Keratinocyte (primary cell): ENCODE measurements at regions not wholly inside any gene's neighbourhood (a gene's known extent, or its start where the extent isn't known, plus 50 kb on each side); places are given as distances from the start of the nearest gene placed in this dataset.

ENCODE experiments used
- DNase-seq: peaks from one replicate; pipeline ENCODE4 v3.0.0-alpha.2; 2011; ENCODE audit warnings: low read depth, missing footprints, low spot score
- FAIRE-seq: peaks from 2 replicates; lab custom pipeline; 2011; peaks lifted over from hg19 to GRCh38; lab: Jason Lieb, UNC
- H2AFZ ChIP-seq: 2 replicates; pipeline ENCODE4 v1.6.0; 2012; ENCODE audit warnings: low read length, control low read depth, inconsistent platforms; ENCODE audit not compliant: control insufficient read depth
- H3K27ac ChIP-seq: 2 replicates; pipeline ENCODE4 v1.5.1; 2011; ENCODE audit warnings: low read length; ENCODE audit not compliant: control insufficient read depth, insufficient read depth
- H3K27me3 ChIP-seq: 3 replicates; pipeline ENCODE4 v1.6.0; 2011; ENCODE audit warnings: low read length; ENCODE audit not compliant: control insufficient read depth, insufficient read depth; ENCODE audit errors: extremely low read depth
- H3K36me3 ChIP-seq, 2 experiments: 2 replicates in 1 of 2; 3 replicates in 1 of 2; pipeline ENCODE4 v1.5.1; 2011; ENCODE audit warnings: low read length in 2 of 2, mild to moderate bottlenecking in 1 of 2; ENCODE audit not compliant: control insufficient read depth in 2 of 2, insufficient read depth in 2 of 2; ENCODE audit errors: extremely low read depth in 1 of 2
- H3K4me1 ChIP-seq: 3 replicates; pipeline ENCODE4 v1.5.1; 2011; ENCODE audit warnings: low read length; ENCODE audit not compliant: control insufficient read depth, insufficient read depth; ENCODE audit errors: extremely low read depth
- H3K4me2 ChIP-seq: 3 replicates; pipeline ENCODE4 v1.6.0; 2011; ENCODE audit warnings: low read depth, low read length; ENCODE audit not compliant: control insufficient read depth, insufficient read depth; ENCODE audit errors: extremely low read depth
- H3K4me3 ChIP-seq, 3 experiments: fragments of 200-600 bp in 1 of 3; sonication (generic) in 1 of 3; 2 replicates in 2 of 3; 3 replicates in 1 of 3; pipeline ENCODE4 v1.5.1; 2011 to 2016; ENCODE audit warnings: low read length in 3 of 3, mild to moderate bottlenecking in 3 of 3, control low read depth in 2 of 3, inconsistent platforms in 1 of 3, low read depth in 1 of 3, mixed read lengths in 1 of 3, mixed run types in 1 of 3, moderate library complexity in 1 of 3; ENCODE audit not compliant: control insufficient read depth in 2 of 3, insufficient read depth in 2 of 3; ENCODE audit errors: extremely low read depth in 1 of 3
- H3K79me2 ChIP-seq: 2 replicates; pipeline ENCODE4 v1.6.0; 2012; ENCODE audit warnings: low read length; ENCODE audit not compliant: control insufficient read depth, insufficient read depth
- H3K9ac ChIP-seq: 3 replicates; pipeline ENCODE4 v1.6.0; 2011; ENCODE audit warnings: low read length; ENCODE audit not compliant: control insufficient read depth, insufficient read depth; ENCODE audit errors: extremely low read depth
- H3K9me1 ChIP-seq: 3 replicates; pipeline ENCODE4 v1.6.0; 2011; ENCODE audit warnings: low read length; ENCODE audit not compliant: control insufficient read depth, insufficient read depth; ENCODE audit errors: extremely low read depth
- H3K9me3 ChIP-seq: 2 replicates; pipeline ENCODE4 v1.5.1; 2012; ENCODE audit warnings: low read depth, low read length; ENCODE audit not compliant: control insufficient read depth
- H4K20me1 ChIP-seq: 3 replicates; pipeline ENCODE4 v1.6.0; 2011; ENCODE audit warnings: low read length; ENCODE audit not compliant: control insufficient read depth, insufficient read depth; ENCODE audit errors: extremely low read depth
- CTCF ChIP-seq, 3 experiments: IDR thresholded peaks in 1 of 3; conservative IDR thresholded peaks in 1 of 3; optimal IDR thresholded peaks in 1 of 3; 2 replicates in 2 of 3; 3 replicates in 1 of 3; pipeline versions ENCODE3 to v1.5.1; 2011; ENCODE audit warnings: low read length in 3 of 3, mild to moderate bottlenecking in 3 of 3, moderate library complexity in 2 of 3, control low read depth in 1 of 3, inconsistent platforms in 1 of 3; ENCODE audit not compliant: insufficient read depth in 2 of 3; ENCODE audit errors: extremely low read depth in 1 of 3
- EZH2 ChIP-seq: IDR thresholded peaks from one replicate; pipeline ENCODE4 v1.6.1; 2012; ENCODE audit warnings: inconsistent platforms, mild to moderate bottlenecking, low read length, moderate library complexity
- dilution Hi-C: fragments of 300-500 bp; cut with MboI; formaldehyde crosslinking; loops from one replicate; pipeline ENCODE4 v1.7.0; 2020; ENCODE audit warnings: low sequenced_read_pairs; ENCODE audit not compliant: extremely low pct_ligation_motif_present

- H3K9me3 ChIP-seq, result no peaks in the 10 kb centered on the region
- dilution Hi-C loops, result no loop called here
- FAIRE-seq (no peak), DNase-seq (no peak)
- H3K27me3 ChIP-seq, result no peaks in the 10 kb centered on the region
- no peak overlapping the region for H3K4me2 ChIP-seq
- no peak overlapping the region for H3K27ac ChIP-seq
- H4K20me1 ChIP-seq, result no peaks in the 10 kb centered on the region
- no peak overlapping the region for H2AFZ ChIP-seq
- H3K4me3 ChIP-seq, result no peak overlapping the region
- no peaks in the 10 kb centered on the region for H3K79me2 ChIP-seq
- no peak for TF ChIP-seq EZH2
- TF ChIP-seq CTCF (optimal IDR thresholded peaks at IDR 0.05 in 1 of 3, IDR thresholded peaks at IDR 0.05 in 1 of 3, conservative IDR thresholded peaks at IDR 0.05 in 1 of 3; ENCODE audit: extremely low read depth in 1 of 3, insufficient read depth in 2 of 3, low read length in 3 of 3), result no peak
- no peaks in the 10 kb centered on the region for H3K9me1 ChIP-seq
- no peaks in the 10 kb centered on the region for H3K36me3 ChIP-seq
- no peaks in the 10 kb centered on the region for H3K4me1 ChIP-seq
- no peak overlapping the region for H3K9ac ChIP-seq
Measured at GRCh38 chr3:67737906-67738865, 83.8 kb upstream of the SUCLG2 start.

GRCh38 chr3:67737140-67737539 is 82.7 kb upstream of the SUCLG2 start:
- dilution Hi-C loops, result no loop called here
- Histone ChIP-seq H3K27me3 (no peaks in the 10 kb centered on the region), H3K36me3 (no peaks in the 10 kb centered on the region), H3K4me2 (no peak overlapping the region), H3K4me3 (no peak overlapping the region), H3K9me1 (no peaks in the 10 kb centered on the region), H4K20me1 (no peaks in the 10 kb centered on the region), H3K79me2 (no peaks in the 10 kb centered on the region), H2AFZ (no peak overlapping the region), H3K4me1 (no peaks in the 10 kb centered on the region), H3K9ac (no peak overlapping the region), H3K27ac (no peak overlapping the region), H3K9me3 (no peaks in the 10 kb centered on the region)
- FAIRE-seq (no peak), DNase-seq (no peak)
- TF ChIP-seq EZH2 (no peak), CTCF (optimal IDR thresholded peaks at IDR 0.05 in 1 of 3, IDR thresholded peaks at IDR 0.05 in 1 of 3, conservative IDR thresholded peaks at IDR 0.05 in 1 of 3; ENCODE audit: extremely low read depth in 1 of 3, insufficient read depth in 2 of 3, low read length in 3 of 3) (no peak)
